KMS-11 (cell line): ENCODE measurements at regions not wholly inside any gene's neighbourhood (a gene's known extent, or its start where the extent isn't known, plus 50 kb on each side); places are given as distances from the start of the nearest gene placed in this dataset.

Experiments used
- H2AFZ ChIP-seq: fragments of 200-600 bp; sonication (generic); 2 replicates; pipeline ENCODE4 v1.6.1; 2016; ENCODE audit warnings: antibody characterized with exemption, mixed run types, low read depth
- H3K27ac ChIP-seq: fragments of 200-600 bp; sonication (generic); 2 replicates; pipeline ENCODE4 v1.6.1; 2016; ENCODE audit warnings: mild to moderate bottlenecking, mixed run types
- H3K27me3 ChIP-seq: fragments of 200-600 bp; sonication (generic); 2 replicates; pipeline ENCODE4 v1.6.1; 2017; ENCODE audit warnings: mild to moderate bottlenecking, low read depth, mixed run types, moderate library complexity; ENCODE audit not compliant: insufficient read depth
- H3K36me3 ChIP-seq: fragments of 200-600 bp; sonication (generic); 2 replicates; pipeline ENCODE4 v1.6.1; 2017; ENCODE audit warnings: mild to moderate bottlenecking, mixed run types; ENCODE audit not compliant: insufficient read depth
- H3K4me1 ChIP-seq: fragments of 200-600 bp; sonication (generic); 2 replicates; pipeline ENCODE4 v1.6.1; 2016; ENCODE audit warnings: mild to moderate bottlenecking, low read depth, mixed run types; ENCODE audit not compliant: poor library complexity, severe bottlenecking
- H3K4me2 ChIP-seq: fragments of 200-600 bp; sonication (generic); 2 replicates; pipeline ENCODE4 v1.7.0; 2016; ENCODE audit warnings: mild to moderate bottlenecking, mixed run types
- H3K4me3 ChIP-seq: fragments of 200-600 bp; sonication (generic); IDR thresholded peaks from 2 replicates; pipeline ENCODE4 v1.6.1; 2017; ENCODE audit warnings: low read depth, low read length, mixed read lengths; ENCODE audit not compliant: insufficient read depth
- H3K79me2 ChIP-seq: fragments of 200-600 bp; sonication (generic); 2 replicates; pipeline ENCODE4 v1.6.1; 2016; ENCODE audit warnings: low read depth, mixed run types; ENCODE audit not compliant: insufficient read depth
- H3K9ac ChIP-seq: fragments of 200-600 bp; sonication (generic); 2 replicates; pipeline ENCODE4 v1.6.1; 2016; ENCODE audit warnings: mild to moderate bottlenecking, mixed run types
- H4K20me1 ChIP-seq: fragments of 200-600 bp; sonication (generic); 2 replicates; pipeline ENCODE4 v1.6.1; 2016; ENCODE audit warnings: mild to moderate bottlenecking, mixed run types; ENCODE audit not compliant: insufficient read depth
- TF ChIP-seq, protein P1 (sequence below): fragments of 200-600 bp; sonication (generic); conservative IDR thresholded peaks from 2 replicates; pipeline ENCODE4 v1.6.1; 2017; ENCODE audit warnings: low read depth, mild to moderate bottlenecking, antibody characterized with exemption, low read length, moderate library complexity, mixed read lengths

DNA sequence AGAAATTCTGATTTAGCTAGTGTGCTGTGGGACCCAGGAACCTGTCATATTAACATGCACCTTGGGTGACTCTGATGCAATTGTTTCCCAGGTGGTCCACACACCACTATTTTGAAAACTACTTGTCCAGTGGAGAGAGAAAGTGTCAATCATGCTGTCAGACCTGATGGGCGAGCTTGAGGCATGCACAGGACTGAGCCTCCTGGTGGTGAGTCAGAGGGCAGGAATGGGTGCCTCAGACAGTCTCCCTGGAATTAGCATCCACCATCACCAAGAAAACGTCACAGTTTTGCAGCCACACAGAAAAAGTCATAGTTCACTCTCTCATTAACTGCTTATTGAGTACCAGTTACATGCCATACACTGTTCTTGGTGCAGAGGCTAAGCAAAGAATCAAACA, 181.8 kb upstream of the MAOA start:
- Histone ChIP-seq H3K36me3 (no peaks in the 10 kb centered on the region), H3K4me1 (peaks cover 12% of the 10 kb centered on the region), H3K27me3 (no peaks in the 10 kb centered on the region), H3K4me2 (no peak overlapping the region), H3K79me2 (no peaks in the 10 kb centered on the region), H3K9ac (no peak overlapping the region), H2AFZ (no peak overlapping the region), H4K20me1 (no peaks in the 10 kb centered on the region), H3K4me3 (no peak overlapping the region), H3K27ac (no peak overlapping the region)
- TF ChIP-seq, protein P1, sequence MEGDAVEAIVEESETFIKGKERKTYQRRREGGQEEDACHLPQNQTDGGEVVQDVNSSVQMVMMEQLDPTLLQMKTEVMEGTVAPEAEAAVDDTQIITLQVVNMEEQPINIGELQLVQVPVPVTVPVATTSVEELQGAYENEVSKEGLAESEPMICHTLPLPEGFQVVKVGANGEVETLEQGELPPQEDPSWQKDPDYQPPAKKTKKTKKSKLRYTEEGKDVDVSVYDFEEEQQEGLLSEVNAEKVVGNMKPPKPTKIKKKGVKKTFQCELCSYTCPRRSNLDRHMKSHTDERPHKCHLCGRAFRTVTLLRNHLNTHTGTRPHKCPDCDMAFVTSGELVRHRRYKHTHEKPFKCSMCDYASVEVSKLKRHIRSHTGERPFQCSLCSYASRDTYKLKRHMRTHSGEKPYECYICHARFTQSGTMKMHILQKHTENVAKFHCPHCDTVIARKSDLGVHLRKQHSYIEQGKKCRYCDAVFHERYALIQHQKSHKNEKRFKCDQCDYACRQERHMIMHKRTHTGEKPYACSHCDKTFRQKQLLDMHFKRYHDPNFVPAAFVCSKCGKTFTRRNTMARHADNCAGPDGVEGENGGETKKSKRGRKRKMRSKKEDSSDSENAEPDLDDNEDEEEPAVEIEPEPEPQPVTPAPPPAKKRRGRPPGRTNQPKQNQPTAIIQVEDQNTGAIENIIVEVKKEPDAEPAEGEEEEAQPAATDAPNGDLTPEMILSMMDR = no peak

DNA sequence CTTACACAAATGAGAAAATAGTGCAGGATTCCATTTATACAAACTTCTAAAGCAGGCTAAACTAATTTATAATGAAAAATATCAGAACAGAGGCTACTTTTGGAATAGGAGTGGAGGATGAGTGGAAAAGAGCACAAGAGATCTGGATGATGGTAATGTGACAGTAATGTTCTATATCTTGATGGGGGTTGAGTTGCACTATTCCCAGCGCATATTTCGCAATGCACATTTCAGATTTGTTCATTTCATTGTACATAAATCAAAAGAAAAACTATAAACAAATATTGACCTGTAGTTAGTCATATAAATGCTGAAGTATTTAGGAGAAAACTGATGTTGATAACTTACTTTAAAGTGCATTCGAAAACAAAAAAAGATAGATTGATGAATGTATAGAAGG, 177.0 kb upstream of the MAOA start:
- Histone ChIP-seq H3K4me2 (no peak overlapping the region), H3K27ac (no peak overlapping the region), H2AFZ (no peak overlapping the region), H3K4me3 (no peak overlapping the region), H3K4me1 (no peaks in the 10 kb centered on the region), H3K27me3 (no peaks in the 10 kb centered on the region), H3K9ac (no peak overlapping the region), H3K79me2 (no peaks in the 10 kb centered on the region), H4K20me1 (no peaks in the 10 kb centered on the region), H3K36me3 (no peaks in the 10 kb centered on the region)
- TF ChIP-seq, protein P1 = no peak

DNA sequence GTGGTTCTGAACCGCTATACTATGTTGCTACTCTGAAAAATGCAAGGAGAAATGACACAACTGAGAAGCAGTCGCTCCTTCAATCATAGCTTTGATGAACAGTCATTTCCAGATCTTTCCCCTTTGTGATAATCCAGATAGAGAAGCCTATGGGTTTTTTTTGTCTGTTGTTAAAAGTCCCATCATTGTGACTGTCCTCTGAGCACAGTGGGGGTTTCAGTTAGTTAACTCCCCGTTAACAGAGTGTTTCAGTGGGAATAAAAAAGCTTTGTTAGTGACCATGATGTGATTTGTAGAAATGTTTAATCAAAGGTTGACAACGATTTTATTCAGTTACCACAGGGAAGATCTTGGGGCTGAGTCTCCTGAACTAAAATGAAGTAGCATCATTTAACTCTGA, 176.2 kb upstream of the MAOA start:
- Histone ChIP-seq H3K9ac (no peak overlapping the region), H3K4me1 (no peaks in the 10 kb centered on the region), H4K20me1 (no peaks in the 10 kb centered on the region), H3K27me3 (no peaks in the 10 kb centered on the region), H3K4me3 (no peak overlapping the region), H3K36me3 (no peaks in the 10 kb centered on the region), H2AFZ (no peak overlapping the region), H3K4me2 (no peak overlapping the region), H3K27ac (no peak overlapping the region), H3K79me2 (no peaks in the 10 kb centered on the region)
- TF ChIP-seq, protein P1 = no peak

DNA sequence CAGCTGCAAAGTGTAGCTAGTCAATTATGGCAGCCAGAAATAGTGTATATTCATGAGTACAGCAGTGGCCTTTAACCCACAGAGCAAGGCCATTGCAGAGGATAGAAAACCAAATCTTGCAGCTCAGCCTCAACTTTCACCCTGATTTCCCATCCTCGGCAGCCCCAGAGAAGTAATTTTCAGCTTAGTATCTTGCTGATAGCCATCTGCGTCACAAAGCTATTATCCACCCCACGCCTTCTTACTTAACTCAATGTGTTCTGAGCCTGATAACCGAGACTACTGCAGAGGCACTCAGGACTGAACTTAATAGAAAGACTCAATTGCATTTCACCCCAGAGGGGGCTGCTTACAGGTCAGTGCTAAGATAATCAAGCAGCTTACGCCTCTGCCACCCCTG, 174.5 kb upstream of the MAOA start:
- Histone ChIP-seq H3K4me2 (no peak overlapping the region), H4K20me1 (no peaks in the 10 kb centered on the region), H3K36me3 (no peaks in the 10 kb centered on the region), H3K27ac (no peak overlapping the region), H3K79me2 (no peaks in the 10 kb centered on the region), H3K4me1 (no peaks in the 10 kb centered on the region), H3K4me3 (no peak overlapping the region), H2AFZ (no peak overlapping the region), H3K27me3 (no peaks in the 10 kb centered on the region), H3K9ac (no peak overlapping the region)
- TF ChIP-seq, protein P1 = no peak

DNA sequence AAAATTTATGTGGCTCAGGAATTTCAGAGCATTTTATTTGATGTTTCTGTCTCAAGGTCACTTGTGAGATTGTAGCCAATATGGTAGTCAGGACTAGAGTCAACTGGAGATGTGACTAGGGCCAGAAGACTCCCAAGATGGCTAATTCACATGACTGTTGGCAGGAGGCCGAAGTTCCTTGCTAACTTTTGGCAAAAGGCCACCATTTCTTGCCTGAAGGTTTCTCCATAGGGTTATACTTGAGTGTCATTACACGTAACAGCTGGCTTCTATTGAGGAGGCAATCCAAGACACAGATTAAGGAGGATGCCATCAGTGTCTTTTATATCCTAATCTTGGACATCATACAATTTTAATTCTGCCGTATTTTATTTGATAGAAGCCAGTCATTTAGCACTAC, 162.3 kb upstream of the MAOA start:
- H3K79me2 ChIP-seq = no peaks in the 10 kb centered on the region
- H3K4me3 ChIP-seq = no peak overlapping the region
- no peaks in the 10 kb centered on the region for H3K4me1 ChIP-seq
- no peaks in the 10 kb centered on the region for H3K27me3 ChIP-seq
- H3K9ac ChIP-seq = no peak overlapping the region
- no peaks in the 10 kb centered on the region for H3K36me3 ChIP-seq
- no peak overlapping the region for H2AFZ ChIP-seq
- TF ChIP-seq, protein P1 = no peak
- no peaks in the 10 kb centered on the region for H4K20me1 ChIP-seq
- no peak overlapping the region for H3K4me2 ChIP-seq
- H3K27ac ChIP-seq = no peak overlapping the region
